HUES64 (cell line): ENCODE measurements at regions not wholly inside any gene's neighbourhood (a gene's known extent, or its start where the extent isn't known, plus 50 kb on each side); places are given as distances from the start of the nearest gene placed in this dataset.

Source experiments
- H3K27ac ChIP-seq: 2 replicates; pipeline ENCODE4 v1.7.0; 2013; ENCODE audit warnings: low read depth, low read length, inconsistent platforms
- H3K27me3 ChIP-seq: 2 replicates; pipeline ENCODE4 v1.6.1; 2013; ENCODE audit warnings: mild to moderate bottlenecking, low read length; ENCODE audit not compliant: insufficient read depth
- H3K36me3 ChIP-seq: 2 replicates; pipeline ENCODE4 v1.6.1; 2013; ENCODE audit warnings: mild to moderate bottlenecking, low read length; ENCODE audit not compliant: insufficient read depth
- H3K4me1 ChIP-seq: 2 replicates; pipeline ENCODE4 v1.6.1; 2013; ENCODE audit warnings: mild to moderate bottlenecking, low read length, moderate library complexity; ENCODE audit not compliant: insufficient read depth
- H3K4me3 ChIP-seq: 2 replicates; pipeline ENCODE4 v1.5.1; 2013; ENCODE audit warnings: mild to moderate bottlenecking, low read length, moderate library complexity
- H3K9ac ChIP-seq: 2 replicates; pipeline ENCODE4 v1.6.1; 2013; ENCODE audit warnings: mild to moderate bottlenecking, low read depth, low read length
- H3K9me3 ChIP-seq: 2 replicates; pipeline ENCODE4 v1.6.1; 2013; ENCODE audit warnings: low read depth, low read length; ENCODE audit not compliant: insufficient read depth
- WGBS: fragments of 150-250, 120-280 bp; methylation state at CpG from one replicate; pipeline ENCODE4 v1.1.7; 2013; ENCODE audit warnings: missing lambda C conversion rate; 5-methylcytosine and 5-hydroxymethylcytosine counted together

GRCh38 chr7:40986351-40986873, 716.5 kb downstream of the INHBA start:
- WGBS: 95% methylated on average over 7 of the region's 7 CpGs
- H3K27ac ChIP-seq: no peak overlapping the region
- H3K4me1 ChIP-seq: no peaks in the 10 kb centered on the region
- no peaks in the 10 kb centered on the region for H3K27me3 ChIP-seq
- no peak overlapping the region for H3K4me3 ChIP-seq
- no peaks in the 10 kb centered on the region for H3K9me3 ChIP-seq
- no peaks in the 10 kb centered on the region for H3K36me3 ChIP-seq
- H3K9ac ChIP-seq: no peak overlapping the region

- H3K27ac ChIP-seq: no peak overlapping the region
- no peak overlapping the region for H3K9ac ChIP-seq
- no peaks in the 10 kb centered on the region for H3K9me3 ChIP-seq
- no peaks in the 10 kb centered on the region for H3K36me3 ChIP-seq
- no peaks in the 10 kb centered on the region for H3K27me3 ChIP-seq
- 76% methylated on average over 5 of the region's 5 CpGs for WGBS
- H3K4me3 ChIP-seq: no peak overlapping the region
- no peaks in the 10 kb centered on the region for H3K4me1 ChIP-seq
Observed at GRCh38 chr7:40983111-40983510, 719.8 kb downstream of the INHBA start.

GRCh38 chr7:40979296-40979695, 723.6 kb downstream of the INHBA start:
- WGBS: 88% methylated on average over 6 of the region's 6 CpGs
- H3K9ac ChIP-seq: no peak overlapping the region
- H3K9me3 ChIP-seq: no peaks in the 10 kb centered on the region
- H3K27me3 ChIP-seq: no peaks in the 10 kb centered on the region
- no peak overlapping the region for H3K27ac ChIP-seq
- H3K4me1 ChIP-seq: no peaks in the 10 kb centered on the region
- no peaks in the 10 kb centered on the region for H3K36me3 ChIP-seq
- H3K4me3 ChIP-seq: no peak overlapping the region

- Histone ChIP-seq H3K36me3 (no peaks in the 10 kb centered on the region), H3K9ac (no peak overlapping the region), H3K27ac (no peak overlapping the region), H3K9me3 (no peaks in the 10 kb centered on the region), H3K4me1 (peaks cover 2% of the 10 kb centered on the region), H3K4me3 (no peak overlapping the region), H3K27me3 (no peaks in the 10 kb centered on the region)
- 34% methylated on average over 1 of the region's 1 CpG for WGBS
Observed at GRCh38 chr7:40978047-40978446, 724.8 kb downstream of the INHBA start.

- WGBS: no CpG with 5 or more reads among the region's 1 CpG
- Histone ChIP-seq H3K27ac (no peak overlapping the region), H3K4me3 (no peak overlapping the region)
Observed at GRCh38 chr7:40977533-40977932, 725.4 kb downstream of the INHBA start.

GRCh38 chr7:40972426-40972825, 730.5 kb downstream of the INHBA start:
- Histone ChIP-seq H3K4me1 (peaks cover 17% of the 10 kb centered on the region), H3K9ac (no peak overlapping the region), H3K9me3 (no peaks in the 10 kb centered on the region), H3K27ac (peak overlapping the region; percentile 63; the same call in 1 of the 2 replicates), H3K36me3 (no peaks in the 10 kb centered on the region), H3K4me3 (no peak overlapping the region), H3K27me3 (no peaks in the 10 kb centered on the region)
- 52% methylated on average over 1 of the region's 1 CpG for WGBS

More at GRCh38 chr7:40977533-40977932, 725.4 kb downstream of the INHBA start:
- no peaks in the 10 kb centered on the region for H3K36me3 ChIP-seq
- H3K9me3 ChIP-seq: no peaks in the 10 kb centered on the region
- H3K9ac ChIP-seq: no peak overlapping the region
- peaks cover 8% of the 10 kb centered on the region for H3K4me1 ChIP-seq
- H3K27me3 ChIP-seq: no peaks in the 10 kb centered on the region

GRCh38 chr7:40969641-40970040, 733.2 kb downstream of the INHBA start:
- H3K9ac ChIP-seq: no peak overlapping the region
- H3K27ac ChIP-seq: no peak overlapping the region
- no peaks in the 10 kb centered on the region for H3K9me3 ChIP-seq
- no peaks in the 10 kb centered on the region for H3K36me3 ChIP-seq
- H3K27me3 ChIP-seq: no peaks in the 10 kb centered on the region
- 67% methylated on average over 1 of the region's 1 CpG for WGBS
- peaks cover 17% of the 10 kb centered on the region for H3K4me1 ChIP-seq
- no peak overlapping the region for H3K4me3 ChIP-seq

GRCh38 chr7:40966693-40967092, 736.2 kb downstream of the INHBA start:
- WGBS: 93% methylated on average over 2 of the region's 2 CpGs
- 0 out of 2 replicates have a peak, but pooled peaks cover 5% of the 10 kb centered on the region for H3K4me1 ChIP-seq
- H3K9me3 ChIP-seq: no peaks in the 10 kb centered on the region
- no peak overlapping the region for H3K4me3 ChIP-seq
- H3K27ac ChIP-seq: no peak overlapping the region
- H3K27me3 ChIP-seq: no peaks in the 10 kb centered on the region
- no peak overlapping the region for H3K9ac ChIP-seq
- H3K36me3 ChIP-seq: no peaks in the 10 kb centered on the region

- H3K4me3 ChIP-seq: no peak overlapping the region
- no peak overlapping the region for H3K9ac ChIP-seq
- H3K36me3 ChIP-seq: no peaks in the 10 kb centered on the region
- H3K27ac ChIP-seq: no peak overlapping the region
- H3K9me3 ChIP-seq: no peaks in the 10 kb centered on the region
- H3K4me1 ChIP-seq: no peaks in the 10 kb centered on the region
- 93% methylated on average over 1 of the region's 1 CpG for WGBS
- no peaks in the 10 kb centered on the region for H3K27me3 ChIP-seq
Observed at GRCh38 chr7:40965774-40966173, 737.1 kb downstream of the INHBA start.

GRCh38 chr7:40965016-40965415, 737.9 kb downstream of the INHBA start:
- WGBS: 45% methylated on average over 1 of the region's 1 CpG
- H3K9me3 ChIP-seq: no peaks in the 10 kb centered on the region
- H3K27ac ChIP-seq: no peak overlapping the region
- no peaks in the 10 kb centered on the region for H3K36me3 ChIP-seq
- no peaks in the 10 kb centered on the region for H3K27me3 ChIP-seq
- H3K9ac ChIP-seq: no peak overlapping the region
- H3K4me3 ChIP-seq: no peak overlapping the region
- H3K4me1 ChIP-seq: no peaks in the 10 kb centered on the region

GRCh38 chr7:40964610-40965009, 738.3 kb downstream of the INHBA start:
- Histone ChIP-seq H3K36me3 (no peaks in the 10 kb centered on the region), H3K27ac (no peak overlapping the region), H3K4me3 (no peak overlapping the region), H3K9ac (no peak overlapping the region), H3K27me3 (no peaks in the 10 kb centered on the region), H3K4me1 (no peaks in the 10 kb centered on the region), H3K9me3 (no peaks in the 10 kb centered on the region)
- 98% methylated on average over 2 of the region's 2 CpGs for WGBS

- Histone ChIP-seq H3K9me3 (no peaks in the 10 kb centered on the region), H3K4me1 (no peaks in the 10 kb centered on the region), H3K9ac (no peak overlapping the region), H3K36me3 (no peaks in the 10 kb centered on the region), H3K27me3 (no peaks in the 10 kb centered on the region), H3K27ac (no peak overlapping the region), H3K4me3 (no peak overlapping the region)
- 96% methylated on average over 1 of the region's 1 CpG for WGBS
Observed at GRCh38 chr7:40959955-40960354, 742.9 kb downstream of the INHBA start.
